Endothelial cell of umbilical vein (primary cell): ENCODE measurements at regions not wholly inside any gene's neighbourhood (a gene's known extent, or its start where the extent isn't known, plus 50 kb on each side); places are given as distances from the start of the nearest gene placed in this dataset.

ENCODE experiments used
- BruUV-seq: library from RNA; stranded (reverse); fragments of 400-500 nt; replicated peaks from 2 replicates; lab custom pipeline; 2021; lab: Mats Ljungman, UMichigan
- CTCF ChIA-PET: fragments of 300-600, 350-600 bp; sonication (Branson Sonifier 250); formaldehyde crosslinking; loops from one replicate; lab custom pipeline; 2021; ENCODE audit warnings: antibody characterized with exemption, inconsistent platforms; lab: Charles Lee
- POLR2A ChIA-PET: fragments of 300-600, 350-600 bp; sonication (Branson Sonifier 250); formaldehyde crosslinking; loops from one replicate; lab custom pipeline; 2021; ENCODE audit warnings: antibody characterized with exemption, inconsistent platforms; lab: Charles Lee
- DNase-seq: peaks from one replicate; pipeline ENCODE4 v3.0.0-alpha.2; 2011; ENCODE audit warnings: low read depth, low spot score
- FAIRE-seq: peaks from 2 replicates; lab custom pipeline; 2011; peaks lifted over from hg19 to GRCh38; lab: Jason Lieb, UNC
- H2AFZ ChIP-seq: 2 replicates; pipeline ENCODE4 v1.6.0; 2012; ENCODE audit warnings: low read depth, low read length, control low read depth, inconsistent platforms
- H3K27ac ChIP-seq: 2 replicates; pipeline ENCODE4 v1.5.1; 2011; ENCODE audit warnings: low read depth, mild to moderate bottlenecking, control low read depth, low read length, moderate library complexity; ENCODE audit not compliant: insufficient read depth
- H3K27me3 ChIP-seq, 2 experiments: 2 replicates each; pipeline versions ENCODE4 v1.6.0 to v1.6.1; 2011; ENCODE audit warnings: low read length in 2 of 2, mixed read lengths in 1 of 2; ENCODE audit not compliant: control insufficient read depth in 2 of 2, insufficient read depth in 2 of 2
- H3K36me3 ChIP-seq, 2 experiments: 2 replicates in 1 of 2; 3 replicates in 1 of 2; pipeline ENCODE4 v1.5.1; 2011; ENCODE audit warnings: low read length in 2 of 2, mild to moderate bottlenecking in 1 of 2, moderate library complexity in 1 of 2; ENCODE audit not compliant: control insufficient read depth in 2 of 2, insufficient read depth in 2 of 2; ENCODE audit errors: extremely low read depth in 1 of 2
- H3K4me1 ChIP-seq: 3 replicates; pipeline ENCODE4 v1.5.1; 2011; ENCODE audit warnings: mild to moderate bottlenecking, low read length; ENCODE audit not compliant: control insufficient read depth, insufficient read depth; ENCODE audit errors: extremely low read depth
- H3K4me2 ChIP-seq: 2 replicates; pipeline ENCODE4 v1.6.1; 2011; ENCODE audit warnings: low read length, control low read depth, mixed read lengths; ENCODE audit not compliant: insufficient read depth
- H3K4me3 ChIP-seq, 3 experiments: fragments of 200-600 bp in 1 of 3; sonication (generic), shearing (Covaris generic) in 1 of 3; replicated peaks in 1 of 3; 2 replicates each; pipeline ENCODE4 v1.5.1; 2011 to 2016; ENCODE audit warnings: control low read depth in 3 of 3, low read length in 3 of 3, mild to moderate bottlenecking in 2 of 3, inconsistent platforms in 1 of 3, low read depth in 1 of 3, moderate library complexity in 1 of 3; ENCODE audit not compliant: insufficient read depth in 1 of 3
- H3K79me2 ChIP-seq: 2 replicates; pipeline ENCODE4 v1.6.0; 2012; ENCODE audit warnings: low read length, inconsistent platforms; ENCODE audit not compliant: control insufficient read depth, insufficient read depth
- H3K9ac ChIP-seq: replicated peaks from 2 replicates; pipeline ENCODE3; 2011; ENCODE audit warnings: low read length, control low read depth; ENCODE audit not compliant: insufficient read depth; ENCODE audit errors: extremely low read depth
- H3K9me1 ChIP-seq: replicated peaks from 3 replicates; pipeline ENCODE4 v1.6.0; 2011; ENCODE audit warnings: mild to moderate bottlenecking, low read length; ENCODE audit not compliant: control insufficient read depth, insufficient read depth; ENCODE audit errors: extremely low read depth
- H3K9me3 ChIP-seq: replicated peaks from 2 replicates; pipeline ENCODE4 v1.5.1; 2012; ENCODE audit warnings: low read length, inconsistent platforms; ENCODE audit not compliant: control insufficient read depth, insufficient read depth
- H4K20me1 ChIP-seq: replicated peaks from 2 replicates; pipeline ENCODE3; 2011; ENCODE audit warnings: mild to moderate bottlenecking, low read length; ENCODE audit not compliant: control insufficient read depth, insufficient read depth; ENCODE audit errors: extremely low read depth
- CTCF ChIP-seq, 2 donors: IDR thresholded peaks; 1 replicate in 1 of 2; 2 replicates in 1 of 2; pipeline ENCODE4 v1.5.1; 2011; ENCODE audit warnings: low read length in 2 of 2, mild to moderate bottlenecking in 2 of 2, moderate library complexity in 2 of 2, control low read depth in 1 of 2, inconsistent platforms in 1 of 2, low read depth in 1 of 2; ENCODE audit not compliant: insufficient read depth in 1 of 2; ENCODE audit errors: extremely low read depth in 1 of 2
- EZH2 ChIP-seq: IDR thresholded peaks from 2 replicates; pipeline ENCODE4 v1.6.1; 2012; ENCODE audit warnings: borderline replicate concordance, low read depth, mild to moderate bottlenecking, moderate library complexity, low read length, inconsistent platforms; ENCODE audit not compliant: severe bottlenecking
- FOS ChIP-seq: IDR thresholded peaks from 2 replicates; pipeline ENCODE4 v1.6.1; 2011; ENCODE audit warnings: mild to moderate bottlenecking, low read length, moderate library complexity, borderline replicate concordance; ENCODE audit not compliant: insufficient read depth
- GATA2 ChIP-seq: IDR thresholded peaks from 2 replicates; pipeline ENCODE4 v1.7.0; 2011; ENCODE audit warnings: low read depth, mild to moderate bottlenecking, moderate library complexity, mixed read lengths, low read length; ENCODE audit not compliant: insufficient read length, insufficient read depth
- JUN ChIP-seq: IDR thresholded peaks from 2 replicates; pipeline ENCODE4 v1.6.1; 2011; ENCODE audit warnings: borderline replicate concordance, low read depth; ENCODE audit not compliant: insufficient read length, insufficient read depth
- MAX ChIP-seq: IDR thresholded peaks from 2 replicates; pipeline ENCODE4 v1.6.1; 2011; ENCODE audit not compliant: insufficient read depth, insufficient read length
- MYC ChIP-seq: IDR thresholded peaks from one replicate; pipeline ENCODE4 v1.6.1; 2011; ENCODE audit warnings: mild to moderate bottlenecking, low read depth, low read length
- POLR2A ChIP-seq: IDR thresholded peaks from 2 replicates; pipeline ENCODE4 v1.6.1; 2012; ENCODE audit warnings: low read depth, mild to moderate bottlenecking, control low read depth, low read length
- POLR2AphosphoS5 ChIP-seq: IDR thresholded peaks from 2 replicates; pipeline ENCODE4 v1.6.1; 2012; ENCODE audit warnings: low read depth, mild to moderate bottlenecking, control low read depth, low read length, moderate library complexity; ENCODE audit not compliant: insufficient read depth
- dilution Hi-C: fragments of 300-500 bp; cut with MboI; formaldehyde crosslinking; loops from one replicate; pipeline ENCODE4 v1.15.0; 2019; ENCODE audit warnings: low sequenced_read_pairs; ENCODE audit not compliant: extremely low pct_ligation_motif_present
- intact Hi-C: fragments of 100-400 bp; cut with micrococcal nuclease; formaldehyde crosslinking; loops from one replicate; pipeline ENCODE4 v1.10.0; 2022

- Histone ChIP-seq H3K4me3 (no peak overlapping the region), H3K4me2 (no peak overlapping the region), H3K27ac (no peak overlapping the region), H3K9me1 (no peaks in the 10 kb centered on the region), H3K4me1 (peaks cover 15% of the 10 kb centered on the region), H4K20me1 (no peaks in the 10 kb centered on the region), H3K27me3 (peaks cover 3 to 4% of the 10 kb centered on the region in 2 experiments), H3K79me2 (no peaks in the 10 kb centered on the region), H3K9ac (no peak overlapping the region), H3K9me3 (no peaks in the 10 kb centered on the region), H2AFZ (no peak overlapping the region), H3K36me3 (no peaks in the 10 kb centered on the region)
- dilution Hi-C loops = no loop called here
- ChIA-PET CTCF (interaction anchor here (1.2 kb wide), 1 partner anchor 10 kb away, joined by 5 read pairs; no protein-coding TSS in a partner anchor), POLR2A (no interaction called here)
- intact Hi-C loops = no loop called here
- no TSS peak for BruUV-seq
- no peak for TF ChIP-seq GATA2
- TF ChIP-seq JUN = no peak
- no peak for TF ChIP-seq FOS
- no peak for TF ChIP-seq POLR2AphosphoS5
- TF ChIP-seq EZH2 = no peak
- no peak for TF ChIP-seq POLR2A
- TF ChIP-seq MYC = no peak
- TF ChIP-seq CTCF (IDR thresholded peaks at IDR 0.05; ENCODE audit: extremely low read depth in 1 of 2, insufficient read depth in 1 of 2, low read depth in 1 of 2, low read length in 2 of 2) = no peak
- no peak for TF ChIP-seq MAX
- FAIRE-seq (no peak), DNase-seq (no peak)
Observed at GRCh38 chr1:226788965-226789364, 49.9 kb upstream of the ITPKB start.
